ENCODE measurements at regions not wholly inside any gene's neighbourhood (a gene's known extent, or its start where the extent isn't known, plus 50 kb on each side); places are given as distances from the start of the nearest gene placed in this dataset.
A peak's percentile ranks its signal among the peaks of the same experiment; 100 is the strongest.

GRCh38 chr3:59288951-59289350 lies 239.1 kb upstream of the CFAP20DC start:
- H3K4me3 Mint-ChIP-seq, result no peak overlapping the region
- peaks cover 7% of the 10 kb centered on the region for H3K9me3 Mint-ChIP-seq
- no peak overlapping the region for H3K27ac Mint-ChIP-seq
- peaks cover 18% of the 10 kb centered on the region for H3K4me1 Mint-ChIP-seq (ENCODE audit: low read depth)
- ATAC-seq, result no peak
- H3K27me3 Mint-ChIP-seq, result no peaks in the 10 kb centered on the region
- CTCF ChIA-PET, result interaction anchor here (1.2 kb wide), 1 partner anchor 247 kb away, joined by 3 read pairs; no protein-coding TSS in a partner anchor
- POLR2A ChIA-PET, result no interaction called here
- intact Hi-C loops (cut with micrococcal nuclease), result no loop called here
- DNase-seq, result no peak
- H3K36me3 Mint-ChIP-seq (ENCODE audit: low read depth), result no peaks in the 10 kb centered on the region
- no peak for TF ChIP-seq CTCF (IDR thresholded peaks at IDR 0.05)

GRCh38 chr3:59286791-59287531 lies 237.1 kb upstream of the CFAP20DC start:
- ATAC-seq, result peak; percentile 95
- POLR2A ChIA-PET, result no interaction called here
- Mint-ChIP-seq H3K9me3 (no peaks in the 10 kb centered on the region), H3K4me1 (ENCODE audit: low read depth) (peaks cover 18% of the 10 kb centered on the region), H3K27ac (peak overlapping the region; percentile 79), H3K4me3 (no peak overlapping the region), H3K36me3 (ENCODE audit: low read depth) (no peaks in the 10 kb centered on the region), H3K27me3 (no peaks in the 10 kb centered on the region)
- no peak for TF ChIP-seq CTCF (IDR thresholded peaks at IDR 0.05)
- DNase-seq, result peak; percentile 64
- intact Hi-C loops (cut with micrococcal nuclease), result no loop called here
- CTCF ChIA-PET, result interaction anchor here (0.9 to 1.0 kb wide), 2 partner anchors 12 to 19 kb away, joined by 3 read pairs; no protein-coding TSS in a partner anchor

- intact Hi-C loops (cut with micrococcal nuclease), result no loop called here
- H3K4me3 Mint-ChIP-seq, result no peak overlapping the region
- ChIA-PET POLR2A (no interaction called here), CTCF (no interaction called here)
- no peak overlapping the region for H3K27ac Mint-ChIP-seq
- no peaks in the 10 kb centered on the region for H3K27me3 Mint-ChIP-seq
- H3K36me3 Mint-ChIP-seq (ENCODE audit: low read depth), result no peaks in the 10 kb centered on the region
- H3K9me3 Mint-ChIP-seq, result no peaks in the 10 kb centered on the region
- peaks cover 18% of the 10 kb centered on the region for H3K4me1 Mint-ChIP-seq (ENCODE audit: low read depth)
- ATAC-seq (no peak), DNase-seq (no peak)
- TF ChIP-seq CTCF (IDR thresholded peaks at IDR 0.05), result no peak
Observed at GRCh38 chr3:59285560-59285959, 235.7 kb upstream of the CFAP20DC start.

DNA sequence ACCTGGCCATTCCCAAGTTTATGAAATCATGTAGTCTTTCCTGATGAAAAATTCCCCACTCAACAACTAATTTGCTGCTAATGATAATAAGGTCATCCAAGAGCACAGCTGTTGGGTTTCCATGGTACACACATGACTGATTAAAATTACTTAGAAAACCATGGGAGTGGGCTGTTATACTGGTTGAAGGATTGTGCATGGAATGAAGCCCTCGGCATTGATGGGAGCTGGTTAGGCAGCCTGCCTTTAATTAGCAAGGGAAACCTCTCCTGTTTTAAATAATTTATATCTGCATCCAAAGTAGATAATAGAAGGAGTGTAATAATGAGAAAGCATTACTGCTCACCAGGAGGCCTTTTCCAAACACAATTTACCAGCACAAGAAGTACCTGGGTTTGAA lies 235.1 kb upstream of the CFAP20DC start:
- ATAC-seq (no peak), DNase-seq (no peak)
- Mint-ChIP-seq H3K4me1 (ENCODE audit: low read depth) (peaks cover 18% of the 10 kb centered on the region), H3K36me3 (ENCODE audit: low read depth) (no peaks in the 10 kb centered on the region), H3K27me3 (no peaks in the 10 kb centered on the region), H3K4me3 (no peak overlapping the region), H3K9me3 (no peaks in the 10 kb centered on the region), H3K27ac (no peak overlapping the region)
- TF ChIP-seq CTCF (IDR thresholded peaks at IDR 0.05), result no peak
- ChIA-PET POLR2A (no interaction called here), CTCF (no interaction called here)
- intact Hi-C loops (cut with micrococcal nuclease), result no loop called here

DNA sequence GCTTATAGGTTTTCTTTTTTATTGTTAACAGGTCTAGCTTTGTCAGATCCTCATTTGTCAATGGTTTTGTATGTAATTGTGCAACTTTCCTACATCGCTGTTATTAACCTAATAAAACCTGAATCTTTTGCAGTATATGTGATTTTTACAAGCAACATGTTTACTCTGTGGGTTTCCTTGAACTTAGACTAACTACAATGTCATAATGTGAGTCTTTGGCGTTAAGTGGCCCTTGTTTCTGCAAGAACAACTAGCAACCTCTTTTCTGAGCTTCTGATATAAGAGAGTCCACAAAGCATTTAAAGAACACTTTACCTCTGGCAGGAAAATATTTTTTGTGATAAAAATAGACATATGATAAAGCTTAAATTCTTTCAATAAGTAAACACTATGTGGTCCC lies 230.3 kb upstream of the CFAP20DC start:
- Mint-ChIP-seq H3K27me3 (no peaks in the 10 kb centered on the region), H3K27ac (no peak overlapping the region)
- POLR2A ChIA-PET, result no interaction called here

More for the DNA sequence above, 230.3 kb upstream of the CFAP20DC start:
- ATAC-seq, result no peak
- no peaks in the 10 kb centered on the region for H3K36me3 Mint-ChIP-seq (ENCODE audit: low read depth)
- CTCF ChIA-PET, result no interaction called here
- H3K4me1 Mint-ChIP-seq (ENCODE audit: low read depth), result no peaks in the 10 kb centered on the region
- intact Hi-C loops (cut with micrococcal nuclease), result no loop called here
- H3K9me3 Mint-ChIP-seq, result no peaks in the 10 kb centered on the region
- DNase-seq, result no peak
- H3K4me3 Mint-ChIP-seq, result no peak overlapping the region
- TF ChIP-seq CTCF (IDR thresholded peaks at IDR 0.05), result no peak

Measured in activated CD8-positive, alpha-beta T cell treated with anti-CD3 and anti-CD28 coated beads for 36 hours (primary cell).